ENCODE measurements at regions not wholly inside any gene's neighbourhood (a gene's known extent, or its start where the extent isn't known, plus 50 kb on each side); places are given as distances from the start of the nearest gene placed in this dataset.

- TF ChIP-seq CTCF (IDR thresholded peaks at IDR 0.05) (no peak), POLR2A (IDR thresholded peaks at IDR 0.05) (no peak), POLR2AphosphoS5 (IDR thresholded peaks at IDR 0.05) (no peak), EP300 (IDR thresholded peaks at IDR 0.05) (no peak)
These were observed 265.8 kb upstream of the FLRT2 start for GRCh38 chr14:85263916-85264675.

All from sigmoid colon (tissue), 4 donors.